GM23248 (cell line): ENCODE measurements at regions not wholly inside any gene's neighbourhood (a gene's known extent, or its start where the extent isn't known, plus 50 kb on each side); places are given as distances from the start of the nearest gene placed in this dataset.

Experiments used
- DNase-seq: peaks from one replicate; pipeline ENCODE4 v3.0.0-alpha.2; 2015
- H2AFZ ChIP-seq: fragments of 200-600 bp; sonication (generic); 2 replicates; pipeline ENCODE4 v1.6.1; 2016; ENCODE audit warnings: antibody characterized with exemption
- H3F3A ChIP-seq: fragments of 200-600 bp; sonication (generic); 2 replicates; pipeline ENCODE4 v1.6.1; 2016; ENCODE audit warnings: mild to moderate bottlenecking, antibody characterized with exemption, mixed run types; ENCODE audit not compliant: insufficient read depth
- H3K27ac ChIP-seq: fragments of 200-600 bp; sonication (generic); 2 replicates; pipeline ENCODE4 v1.5.1; 2016; ENCODE audit warnings: mild to moderate bottlenecking
- H3K27me3 ChIP-seq: fragments of 200-600 bp; sonication (generic); replicated peaks from 2 replicates; pipeline ENCODE4 v1.6.1; 2016; ENCODE audit warnings: mild to moderate bottlenecking; ENCODE audit not compliant: insufficient read depth
- H3K36me3 ChIP-seq: fragments of 200-600 bp; sonication (generic); 2 replicates; pipeline ENCODE4 v1.6.1; 2016; ENCODE audit warnings: low read depth, mild to moderate bottlenecking
- H3K4me1 ChIP-seq: fragments of 200-600 bp; sonication (generic); 2 replicates; pipeline ENCODE4 v1.6.1; 2016; ENCODE audit warnings: mild to moderate bottlenecking; ENCODE audit not compliant: insufficient read depth
- H3K4me2 ChIP-seq: fragments of 200-600 bp; sonication (generic); one replicate; pipeline ENCODE4 v1.6.1; 2016; ENCODE audit warnings: mild to moderate bottlenecking; ENCODE audit not compliant: unreplicated experiment
- H3K4me3 ChIP-seq: fragments of 200-600 bp; sonication (generic); 2 replicates; pipeline ENCODE4 v1.5.1; 2016; ENCODE audit warnings: mild to moderate bottlenecking
- H3K79me2 ChIP-seq: fragments of 200-600 bp; sonication (generic); 2 replicates; pipeline ENCODE4 v1.6.1; 2016; ENCODE audit warnings: mild to moderate bottlenecking; ENCODE audit not compliant: insufficient read depth
- H3K9ac ChIP-seq: fragments of 200-600 bp; sonication (generic); 2 replicates; pipeline ENCODE4 v1.6.1; 2016; ENCODE audit warnings: mild to moderate bottlenecking
- H3K9me2 ChIP-seq: fragments of 200-600 bp; sonication (generic); 2 replicates; pipeline ENCODE4 v1.6.1; 2016; ENCODE audit warnings: mixed run types, mild to moderate bottlenecking, moderate library complexity; ENCODE audit not compliant: insufficient read depth
- H3K9me3 ChIP-seq: fragments of 200-600 bp; sonication (generic); one replicate; pipeline ENCODE4 v1.6.1; 2017; ENCODE audit warnings: low read depth
- H4K20me1 ChIP-seq: fragments of 200-600 bp; sonication (generic); 2 replicates; pipeline ENCODE4 v1.6.0; 2016; ENCODE audit not compliant: insufficient read depth
- EZH2 ChIP-seq: fragments of 200-600 bp; sonication (generic); IDR thresholded peaks from 2 replicates; pipeline ENCODE4 v1.6.1; 2018; ENCODE audit warnings: antibody characterized with exemption, mild to moderate bottlenecking; ENCODE audit not compliant: insufficient read depth, poor library complexity, severe bottlenecking
- EZH2phosphoT487 ChIP-seq: fragments of 200-600 bp; sonication (generic); IDR thresholded peaks from 2 replicates; pipeline ENCODE4 v1.6.1; 2018; ENCODE audit warnings: antibody characterized with exemption, moderate library complexity, mild to moderate bottlenecking, low read depth; ENCODE audit not compliant: insufficient read depth
- WGBS, 2 experiments: methylation state at CpG; one replicate each; pipeline ENCODE4 v1.1.6; 2015 to 2017; ENCODE audit warnings: low lambda C conversion rate in 2 of 2, low coverage in 1 of 2; ENCODE audit errors: missing lambda C conversion rate in 2 of 2; 5-methylcytosine and 5-hydroxymethylcytosine counted together
- in situ Hi-C: fragments of 300-500 bp; cut with MboI; formaldehyde crosslinking; loops from 2 replicates; pipeline ENCODE4 v1.15.0; 2020

GRCh38 chr7:106405697-106406141 lies 120.9 kb upstream of the NAMPT start:
- WGBS, 2 experiments: 0% methylated on average over 1 of the region's 1 CpG; no CpG with 5 or more reads in 1 of the 2 experiments
- in situ Hi-C loops: no loop called here
- H3K4me3 ChIP-seq: no peak overlapping the region
- no peaks in the 10 kb centered on the region for H3K9me2 ChIP-seq
- H4K20me1 ChIP-seq: no peaks in the 10 kb centered on the region
- no peak overlapping the region for H2AFZ ChIP-seq
- H3K27me3 ChIP-seq: peaks cover 15% of the 10 kb centered on the region
- no peaks in the 10 kb centered on the region for H3F3A ChIP-seq
- no peaks in the 10 kb centered on the region for H3K4me1 ChIP-seq
- no peaks in the 10 kb centered on the region for H3K9me3 ChIP-seq
- no peak for DNase-seq
- H3K27ac ChIP-seq: no peak overlapping the region
- H3K9ac ChIP-seq: no peak overlapping the region
- H3K79me2 ChIP-seq: no peaks in the 10 kb centered on the region
- no peak overlapping the region for H3K4me2 ChIP-seq
- no peaks in the 10 kb centered on the region for H3K36me3 ChIP-seq
- TF ChIP-seq EZH2: no peak
- TF ChIP-seq EZH2phosphoT487: no peak

GRCh38 chr7:106402898-106403297 lies 118.1 kb upstream of the NAMPT start:
- Histone ChIP-seq H3K79me2 (no peaks in the 10 kb centered on the region), H4K20me1 (no peaks in the 10 kb centered on the region), H3K27me3 (peaks cover 21% of the 10 kb centered on the region), H3F3A (no peaks in the 10 kb centered on the region), H3K27ac (no peak overlapping the region), H3K9me2 (no peaks in the 10 kb centered on the region), H3K4me3 (no peak overlapping the region), H3K9me3 (no peaks in the 10 kb centered on the region), H3K4me1 (no peaks in the 10 kb centered on the region), H3K4me2 (no peak overlapping the region), H3K36me3 (no peaks in the 10 kb centered on the region), H2AFZ (no peak overlapping the region), H3K9ac (no peak overlapping the region)
- TF ChIP-seq EZH2: no peak
- TF ChIP-seq EZH2phosphoT487: no peak
- DNase-seq: no peak
- 25 to 39% methylated on average over 1 of the region's 1 CpG for WGBS, 2 experiments
- in situ Hi-C loops: no loop called here

GRCh38 chr7:106400923-106401322 lies 116.1 kb upstream of the NAMPT start:
- no peak overlapping the region for H2AFZ ChIP-seq
- WGBS, 2 experiments: 91 to 97% methylated on average over 3 of the region's 3 CpGs
- H3K9ac ChIP-seq: no peak overlapping the region
- H3K9me3 ChIP-seq: no peaks in the 10 kb centered on the region
- no peaks in the 10 kb centered on the region for H3K9me2 ChIP-seq
- no peaks in the 10 kb centered on the region for H3K4me1 ChIP-seq
- DNase-seq: no peak
- H3K27me3 ChIP-seq: peaks cover 27% of the 10 kb centered on the region
- no peak for TF ChIP-seq EZH2
- no peak for TF ChIP-seq EZH2phosphoT487
- no peaks in the 10 kb centered on the region for H3F3A ChIP-seq
- no peaks in the 10 kb centered on the region for H3K36me3 ChIP-seq
- H3K4me2 ChIP-seq: no peak overlapping the region
- H3K27ac ChIP-seq: no peak overlapping the region
- H4K20me1 ChIP-seq: no peaks in the 10 kb centered on the region
- no peak overlapping the region for H3K4me3 ChIP-seq
- H3K79me2 ChIP-seq: no peaks in the 10 kb centered on the region
- in situ Hi-C loops: no loop called here

GRCh38 chr7:106398786-106399185 lies 114.0 kb upstream of the NAMPT start:
- Histone ChIP-seq H3K9me2 (no peaks in the 10 kb centered on the region), H3K36me3 (no peaks in the 10 kb centered on the region), H3K4me2 (no peak overlapping the region), H3K27ac (no peak overlapping the region), H3K27me3 (peaks cover 34% of the 10 kb centered on the region), H3K9ac (no peak overlapping the region), H4K20me1 (no peaks in the 10 kb centered on the region), H3K4me1 (no peaks in the 10 kb centered on the region), H2AFZ (no peak overlapping the region), H3F3A (no peaks in the 10 kb centered on the region), H3K9me3 (no peaks in the 10 kb centered on the region), H3K79me2 (no peaks in the 10 kb centered on the region), H3K4me3 (no peak overlapping the region)
- no peak for DNase-seq
- no peak for TF ChIP-seq EZH2
- no peak for TF ChIP-seq EZH2phosphoT487
- in situ Hi-C loops: no loop called here

- no peak overlapping the region for H3K27ac ChIP-seq
- TF ChIP-seq EZH2phosphoT487: no peak
- TF ChIP-seq EZH2: no peak
- no peak overlapping the region for H3K9ac ChIP-seq
- H3K4me3 ChIP-seq: no peak overlapping the region
- no peaks in the 10 kb centered on the region for H3K79me2 ChIP-seq
- no peak overlapping the region for H2AFZ ChIP-seq
- in situ Hi-C loops: no loop called here
- peaks cover 34% of the 10 kb centered on the region for H3K27me3 ChIP-seq
- WGBS, 2 experiments: 82 to 86% methylated on average over 5 of the region's 5 CpGs
- H3K4me2 ChIP-seq: no peak overlapping the region
- H3K4me1 ChIP-seq: no peaks in the 10 kb centered on the region
- H3F3A ChIP-seq: no peaks in the 10 kb centered on the region
- no peak for DNase-seq
- no peaks in the 10 kb centered on the region for H4K20me1 ChIP-seq
- no peaks in the 10 kb centered on the region for H3K9me2 ChIP-seq
- H3K36me3 ChIP-seq: no peaks in the 10 kb centered on the region
- H3K9me3 ChIP-seq: no peaks in the 10 kb centered on the region
Observed at GRCh38 chr7:106397994-106398393, 113.2 kb upstream of the NAMPT start.
